GM12874 (cell line): ENCODE measurements at regions not wholly inside any gene's neighbourhood (a gene's known extent, or its start where the extent isn't known, plus 50 kb on each side); places are given as distances from the start of the nearest gene placed in this dataset.

Experiments
- CTCF ChIP-seq: IDR thresholded peaks from 2 replicates; pipeline ENCODE4 v1.5.1; 2011; ENCODE audit warnings: low read depth, mild to moderate bottlenecking, control low read depth, low read length, moderate library complexity; ENCODE audit not compliant: insufficient read depth

GRCh38 chr10:2746638-2747037 is 320.7 kb upstream of the PFKP start:
- no peak for TF ChIP-seq CTCF

- TF ChIP-seq CTCF, result no peak
Observed at GRCh38 chr10:2745666-2746065, 321.7 kb upstream of the PFKP start.

- TF ChIP-seq CTCF, result no peak
Observed at GRCh38 chr10:2744547-2745200, 322.7 kb upstream of the PFKP start.

GRCh38 chr10:2734603-2735002 is 332.7 kb upstream of the PFKP start:
- TF ChIP-seq CTCF, result no peak

GRCh38 chr10:2733278-2733963 is 333.9 kb upstream of the PFKP start:
- no peak for TF ChIP-seq CTCF

- TF ChIP-seq CTCF, result no peak
Observed at GRCh38 chr10:2731940-2732339, 335.4 kb upstream of the PFKP start.

- no peak for TF ChIP-seq CTCF
Observed at GRCh38 chr10:2729197-2729596, 338.2 kb upstream of the PFKP start.
